ENCODE measurements at regions not wholly inside any gene's neighbourhood (a gene's known extent, or its start where the extent isn't known, plus 50 kb on each side); places are given as distances from the start of the nearest gene placed in this dataset.
A peak's percentile ranks its signal among the peaks of the same experiment; 100 is the strongest.

GRCh38 chr15:70533931-70534742 is 229.2 kb downstream of the UACA start:
- peak; percentile 58 for DNase-seq (ENCODE audit: low read depth, low spot score)
- Histone ChIP-seq H3K36me3 (ENCODE audit: insufficient read depth, low read length) (no peaks in the 10 kb centered on the region), H3K9ac (ENCODE audit: insufficient read length) (no peak overlapping the region), H3K27ac (peak overlapping the region; percentile 65; the same call in 1 of the 2 replicates), H3K4me3 (peak overlapping the region; percentile 76), H3K9me3 (ENCODE audit: low read depth, low read length) (no peaks in the 10 kb centered on the region)
- TF ChIP-seq FOXP2 (optimal IDR thresholded peaks at IDR 0.05; ENCODE audit: control extremely low read depth, extremely low read length, insufficient read depth) (no peak), EZH2 (IDR thresholded peaks at IDR 0.05) (no peak), POLR2AphosphoS5 (IDR thresholded peaks at IDR 0.05; ENCODE audit: borderline replicate concordance, low read depth, low read length) (peak; percentile 18; the same call in 1 of the 2 replicates)

- no peak for TF ChIP-seq FOXP2 (optimal IDR thresholded peaks at IDR 0.05; ENCODE audit: control extremely low read depth, extremely low read length, insufficient read depth)
- no peak for TF ChIP-seq POLR2AphosphoS5 (IDR thresholded peaks at IDR 0.05; ENCODE audit: borderline replicate concordance, low read depth, low read length)
Observed at GRCh38 chr15:70532531-70533186, 230.7 kb downstream of the UACA start.

GRCh38 chr15:70531576-70531975 is 231.8 kb downstream of the UACA start:
- H3K9me3 ChIP-seq (ENCODE audit: low read depth, low read length): no peaks in the 10 kb centered on the region
- no peak overlapping the region for H3K27ac ChIP-seq
- no peaks in the 10 kb centered on the region for H3K36me3 ChIP-seq (ENCODE audit: insufficient read depth, low read length)
- H3K9ac ChIP-seq (ENCODE audit: insufficient read length): no peak overlapping the region
- H3K4me3 ChIP-seq: no peak overlapping the region
- no peak for DNase-seq (ENCODE audit: low read depth, low spot score)
- TF ChIP-seq FOXP2 (optimal IDR thresholded peaks at IDR 0.05; ENCODE audit: control extremely low read depth, extremely low read length, insufficient read depth): no peak

More at GRCh38 chr15:70532531-70533186, 230.7 kb downstream of the UACA start:
- no peaks in the 10 kb centered on the region for H3K9me3 ChIP-seq (ENCODE audit: low read depth, low read length)
- H3K27ac ChIP-seq: no peak overlapping the region
- no peak overlapping the region for H3K9ac ChIP-seq (ENCODE audit: insufficient read length)
- no peak for DNase-seq (ENCODE audit: low read depth, low spot score)
- H3K36me3 ChIP-seq (ENCODE audit: insufficient read depth, low read length): no peaks in the 10 kb centered on the region
- no peak overlapping the region for H3K4me3 ChIP-seq

- Histone ChIP-seq H3K36me3 (ENCODE audit: insufficient read depth, low read length) (no peaks in the 10 kb centered on the region), H3K27ac (no peak overlapping the region), H3K9ac (ENCODE audit: insufficient read length) (no peak overlapping the region), H3K4me3 (no peak overlapping the region), H3K9me3 (ENCODE audit: low read depth, low read length) (no peaks in the 10 kb centered on the region)
- TF ChIP-seq EZH2 (IDR thresholded peaks at IDR 0.05): no peak
- no peak for TF ChIP-seq FOXP2 (optimal IDR thresholded peaks at IDR 0.05; ENCODE audit: control extremely low read depth, extremely low read length, insufficient read depth)
- TF ChIP-seq POLR2AphosphoS5 (IDR thresholded peaks at IDR 0.05; ENCODE audit: borderline replicate concordance, low read depth, low read length): no peak
- DNase-seq (ENCODE audit: low read depth, low spot score): no peak
Observed at GRCh38 chr15:70530906-70531305, 232.5 kb downstream of the UACA start.

GRCh38 chr15:70530503-70530902 is 232.9 kb downstream of the UACA start:
- TF ChIP-seq FOXP2 (optimal IDR thresholded peaks at IDR 0.05; ENCODE audit: control extremely low read depth, extremely low read length, insufficient read depth) (no peak), EZH2 (IDR thresholded peaks at IDR 0.05) (no peak), POLR2AphosphoS5 (IDR thresholded peaks at IDR 0.05; ENCODE audit: borderline replicate concordance, low read depth, low read length) (no peak)

GRCh38 chr15:70530017-70530499 is 233.3 kb downstream of the UACA start:
- Histone ChIP-seq H3K27ac (no peak overlapping the region), H3K4me3 (no peak overlapping the region), H3K36me3 (ENCODE audit: insufficient read depth, low read length) (no peaks in the 10 kb centered on the region), H3K9me3 (ENCODE audit: low read depth, low read length) (no peaks in the 10 kb centered on the region), H3K9ac (ENCODE audit: insufficient read length) (no peak overlapping the region)
- DNase-seq (ENCODE audit: low read depth, low spot score): no peak
- TF ChIP-seq EZH2 (IDR thresholded peaks at IDR 0.05): no peak
- TF ChIP-seq FOXP2 (optimal IDR thresholded peaks at IDR 0.05; ENCODE audit: control extremely low read depth, extremely low read length, insufficient read depth): no peak
- no peak for TF ChIP-seq POLR2AphosphoS5 (IDR thresholded peaks at IDR 0.05; ENCODE audit: borderline replicate concordance, low read depth, low read length)

More at GRCh38 chr15:70530503-70530902, 232.9 kb downstream of the UACA start:
- Histone ChIP-seq H3K9ac (ENCODE audit: insufficient read length) (no peak overlapping the region), H3K9me3 (ENCODE audit: low read depth, low read length) (no peaks in the 10 kb centered on the region), H3K36me3 (ENCODE audit: insufficient read depth, low read length) (no peaks in the 10 kb centered on the region), H3K4me3 (no peak overlapping the region), H3K27ac (no peak overlapping the region)
- no peak for DNase-seq (ENCODE audit: low read depth, low spot score)

- no peaks in the 10 kb centered on the region for H3K9me3 ChIP-seq (ENCODE audit: low read depth, low read length)
- no peak overlapping the region for H3K27ac ChIP-seq
- TF ChIP-seq FOXP2 (optimal IDR thresholded peaks at IDR 0.05; ENCODE audit: control extremely low read depth, extremely low read length, insufficient read depth) (no peak), POLR2AphosphoS5 (IDR thresholded peaks at IDR 0.05; ENCODE audit: borderline replicate concordance, low read depth, low read length) (no peak), EZH2 (IDR thresholded peaks at IDR 0.05) (no peak)
- DNase-seq (ENCODE audit: low read depth, low spot score): no peak
- H3K36me3 ChIP-seq (ENCODE audit: insufficient read depth, low read length): no peaks in the 10 kb centered on the region
- no peak overlapping the region for H3K4me3 ChIP-seq
- no peak overlapping the region for H3K9ac ChIP-seq (ENCODE audit: insufficient read length)
Observed at GRCh38 chr15:70528816-70529215, 234.5 kb downstream of the UACA start.

- Histone ChIP-seq H3K36me3 (ENCODE audit: insufficient read depth, low read length) (no peaks in the 10 kb centered on the region), H3K9me3 (ENCODE audit: low read depth, low read length) (no peaks in the 10 kb centered on the region), H3K9ac (ENCODE audit: insufficient read length) (no peak overlapping the region), H3K4me3 (0 out of 2 replicates have a peak overlapping the region, but pooled peaks have one; percentile 10), H3K27ac (no peak overlapping the region)
- TF ChIP-seq EZH2 (IDR thresholded peaks at IDR 0.05): no peak
- TF ChIP-seq POLR2AphosphoS5 (IDR thresholded peaks at IDR 0.05; ENCODE audit: borderline replicate concordance, low read depth, low read length): peak; percentile 29; the same call in 1 of the 2 replicates
- peak; percentile 74 for TF ChIP-seq FOXP2 (optimal IDR thresholded peaks at IDR 0.05; ENCODE audit: control extremely low read depth, extremely low read length, insufficient read depth)
- DNase-seq (ENCODE audit: low read depth, low spot score): peak; percentile 56
Observed at GRCh38 chr15:70528270-70528706, 235.1 kb downstream of the UACA start.

All from SK-N-MC (cell line).